Putamen (tissue), 1 donor: ENCODE measurements at regions not wholly inside any gene's neighbourhood (a gene's known extent, or its start where the extent isn't known, plus 50 kb on each side); places are given as distances from the start of the nearest gene placed in this dataset.
"Not testable (repeated sequence)": the region's sequence is repeated elsewhere in the genome, so short reads cannot be mapped to it uniquely, and the experiment has no call there.

Experiments
- DNase-seq: peaks from one replicate; pipeline ENCODE4 v3.0.0-alpha.2; 2016; ENCODE audit warnings: low spot score

GRCh38 chr2:11073776-11074175 lies 81.5 kb upstream of the SLC66A3 start:
- no peak for DNase-seq

- no peak for DNase-seq
These were observed 80.9 kb upstream of the SLC66A3 start for GRCh38 chr2:11074246-11074820.

- no peak for DNase-seq
These were observed 80.0 kb upstream of the SLC66A3 start for GRCh38 chr2:11075221-11075620.

- DNase-seq: no peak
These were observed 77.9 kb upstream of the SLC66A3 start for GRCh38 chr2:11077411-11077810.

- no peak for DNase-seq
These were observed 76.0 kb upstream of the SLC66A3 start for GRCh38 chr2:11079136-11079824.

GRCh38 chr2:11080253-11081115 lies 74.8 kb upstream of the SLC66A3 start:
- no peak for DNase-seq

- DNase-seq: no peak
These were observed 72.4 kb upstream of the SLC66A3 start for GRCh38 chr2:11082880-11083279.

GRCh38 chr2:11088821-11089220 lies 66.4 kb upstream of the SLC66A3 start:
- not testable (repeated sequence) for DNase-seq

- DNase-seq: no peak
These were observed 65.1 kb upstream of the SLC66A3 start for GRCh38 chr2:11090187-11090586.

- no peak for DNase-seq
These were observed 62.4 kb upstream of the SLC66A3 start for GRCh38 chr2:11092701-11093335.

GRCh38 chr2:11093467-11093866 lies 61.8 kb upstream of the SLC66A3 start:
- DNase-seq: no peak

- DNase-seq: no peak
These were observed 61.1 kb upstream of the SLC66A3 start for GRCh38 chr2:11094021-11094810.

- DNase-seq: no peak
These were observed 58.7 kb upstream of the SLC66A3 start for GRCh38 chr2:11096591-11096990.

GRCh38 chr2:11097038-11097720 lies 58.1 kb upstream of the SLC66A3 start:
- no peak for DNase-seq

GRCh38 chr2:11097854-11098387 lies 57.3 kb upstream of the SLC66A3 start:
- DNase-seq: no peak

GRCh38 chr2:11099122-11100065 lies 55.9 kb upstream of the SLC66A3 start:
- no peak for DNase-seq

GRCh38 chr2:11100130-11100529 lies 55.1 kb upstream of the SLC66A3 start:
- no peak for DNase-seq

GRCh38 chr2:11100976-11101375 lies 54.3 kb upstream of the SLC66A3 start:
- DNase-seq: no peak

GRCh38 chr2:11101430-11101829 lies 53.8 kb upstream of the SLC66A3 start:
- DNase-seq: no peak

GRCh38 chr2:11102466-11102865 lies 52.8 kb upstream of the SLC66A3 start:
- no peak for DNase-seq
